GM18508 (cell line): ENCODE measurements at regions not wholly inside any gene's neighbourhood (a gene's known extent, or its start where the extent isn't known, plus 50 kb on each side); places are given as distances from the start of the nearest gene placed in this dataset.

Experiments used
- ATAC-seq: cut with Tn5 transposase; IDR thresholded peaks from one replicate; pipeline ENCODE4 v1.9.1; 2021; ENCODE audit warnings: moderate number of reproducible peaks; ENCODE audit not compliant: insufficient read depth, unreplicated experiment

GRCh38 chr22:17269607-17270261 is 50.5 kb upstream of the ADA2 start:
- no peak for ATAC-seq

- no peak for ATAC-seq
Measured at GRCh38 chr22:17269224-17269606, 50.0 kb upstream of the ADA2 start.
